OCI-LY7 (cell line): ENCODE measurements at regions not wholly inside any gene's neighbourhood (a gene's known extent, or its start where the extent isn't known, plus 50 kb on each side); places are given as distances from the start of the nearest gene placed in this dataset.

Source experiments
- BruUV-seq: library from RNA; stranded (reverse); fragments of 400-500 nt; replicated peaks from 2 replicates; lab custom pipeline; 2021; lab: Mats Ljungman, UMichigan
- CTCF ChIA-PET: fragments of 300-600 bp; sonication (Branson Sonifier 250); formaldehyde crosslinking; loops from one replicate; lab custom pipeline; 2022; ENCODE audit warnings: antibody characterized with exemption; ENCODE audit not compliant: unreplicated experiment; lab: Charles Lee
- POLR2A ChIA-PET: fragments of 300-600 bp; sonication (Branson Sonifier 250); formaldehyde crosslinking; loops from one replicate; lab custom pipeline; 2022; ENCODE audit warnings: antibody characterized with exemption; lab: Charles Lee
- DNase-seq: peaks from one replicate; pipeline ENCODE4 v3.0.0-alpha.2; 2015; ENCODE audit warnings: low spot score
- H2AFZ ChIP-seq: fragments of 200-600 bp; sonication (generic), shearing (Covaris generic); 2 replicates; pipeline ENCODE4 v1.6.1; 2014; ENCODE audit warnings: mild to moderate bottlenecking, antibody characterized with exemption, low read length, moderate library complexity
- H3K27ac ChIP-seq: fragments of 200-600 bp; sonication (generic); 2 replicates; pipeline ENCODE4 v1.5.1; 2014; ENCODE audit warnings: mixed run types, low read depth, mild to moderate bottlenecking, moderate library complexity, low read length, inconsistent platforms; ENCODE audit not compliant: poor library complexity, severe bottlenecking
- H3K36me3 ChIP-seq: fragments of 200-600 bp; sonication (generic); 2 replicates; pipeline ENCODE4 v1.6.1; 2014; ENCODE audit warnings: mild to moderate bottlenecking, antibody characterized with exemption, low read length, moderate library complexity, mixed read lengths; ENCODE audit not compliant: insufficient read depth
- H3K4me1 ChIP-seq: fragments of 200-600 bp; sonication (generic); 2 replicates; pipeline ENCODE4 v1.5.1; 2014; ENCODE audit warnings: mild to moderate bottlenecking, low read length; ENCODE audit not compliant: insufficient read depth, poor library complexity, severe bottlenecking
- H3K4me2 ChIP-seq: fragments of 200-600 bp; sonication (generic); 2 replicates; pipeline ENCODE4 v1.6.1; 2014; ENCODE audit warnings: mild to moderate bottlenecking, low read length
- H3K4me3 ChIP-seq: fragments of 200-600 bp; sonication (generic); 2 replicates; pipeline ENCODE4 v1.5.1; 2014; ENCODE audit warnings: mild to moderate bottlenecking, low read depth, low read length; ENCODE audit not compliant: poor library complexity, severe bottlenecking
- H3K79me2 ChIP-seq: fragments of 200-600 bp; sonication (generic); 2 replicates; pipeline ENCODE4 v1.6.1; 2016; ENCODE audit warnings: low read depth, mild to moderate bottlenecking, low read length, moderate library complexity, mixed read lengths; ENCODE audit not compliant: insufficient read depth
- H3K9me2 ChIP-seq: fragments of 200-600 bp; sonication (generic); 2 replicates; pipeline ENCODE4 v1.6.1; 2016; ENCODE audit warnings: mild to moderate bottlenecking, low read length, mixed read lengths; ENCODE audit not compliant: insufficient read depth
- H3K9me3 ChIP-seq: fragments of 200-600 bp; sonication (generic); 2 replicates; pipeline ENCODE4 v1.6.1; 2014; ENCODE audit warnings: mild to moderate bottlenecking, mixed run types, low read length, mixed read lengths
- H4K20me1 ChIP-seq: fragments of 200-600 bp; sonication (generic); 2 replicates; pipeline ENCODE4 v1.6.1; 2014; ENCODE audit warnings: mild to moderate bottlenecking, antibody characterized with exemption, low read length, moderate library complexity, mixed read lengths; ENCODE audit not compliant: insufficient read depth
- EZH2phosphoT487 ChIP-seq: fragments of 200-600 bp; sonication (generic); IDR thresholded peaks from 2 replicates; pipeline ENCODE4 v1.6.1; 2018; ENCODE audit warnings: low read depth, borderline replicate concordance, mild to moderate bottlenecking, mixed run types, antibody characterized with exemption, low read length, moderate library complexity, mixed read lengths
- intact Hi-C: fragments of 100-400 bp; cut with micrococcal nuclease; formaldehyde crosslinking; loops from one replicate; pipeline ENCODE4 v1.10.0; 2022; ENCODE audit not compliant: unreplicated experiment
- TF ChIP-seq, protein P1 (sequence below): fragments of 200-600 bp; sonication (generic); conservative IDR thresholded peaks from 2 replicates; pipeline ENCODE4 v1.5.1; 2014; ENCODE audit warnings: mild to moderate bottlenecking, antibody characterized with exemption, low read length, moderate library complexity, mixed read lengths

DNA sequence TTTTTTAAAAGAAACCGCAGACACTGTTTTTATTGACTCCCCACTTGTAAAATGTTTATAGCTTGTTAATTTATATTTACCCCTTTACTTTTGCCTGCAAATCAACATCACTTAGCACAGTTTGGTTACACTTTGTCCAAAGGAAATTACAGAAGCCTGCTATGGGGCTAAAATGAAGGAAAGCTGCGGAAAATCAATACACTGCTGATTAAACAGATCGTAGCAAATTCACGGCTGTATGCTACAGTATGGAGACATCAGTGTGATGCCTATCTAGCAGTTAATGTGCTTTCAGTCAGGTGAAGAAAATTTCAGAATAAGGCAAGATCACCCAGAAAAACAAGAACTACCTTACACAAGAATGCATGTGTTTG, 110.0 kb downstream of the FOXG1 start:
- H4K20me1 ChIP-seq: no peaks in the 10 kb centered on the region
- POLR2A ChIA-PET: no interaction called here
- H3K4me1 ChIP-seq: no peaks in the 10 kb centered on the region
- intact Hi-C loops: no loop called here
- H3K9me3 ChIP-seq: no peaks in the 10 kb centered on the region
- H3K36me3 ChIP-seq: no peaks in the 10 kb centered on the region
- no peak for TF ChIP-seq EZH2phosphoT487
- no peak overlapping the region for H3K27ac ChIP-seq
- no peak overlapping the region for H3K4me2 ChIP-seq
- no peak overlapping the region for H3K4me3 ChIP-seq
- no TSS peak for BruUV-seq
- H2AFZ ChIP-seq: no peak overlapping the region
- DNase-seq: no peak
- H3K9me2 ChIP-seq: no peaks in the 10 kb centered on the region
- CTCF ChIA-PET: no interaction called here
- H3K79me2 ChIP-seq: no peaks in the 10 kb centered on the region

DNA sequence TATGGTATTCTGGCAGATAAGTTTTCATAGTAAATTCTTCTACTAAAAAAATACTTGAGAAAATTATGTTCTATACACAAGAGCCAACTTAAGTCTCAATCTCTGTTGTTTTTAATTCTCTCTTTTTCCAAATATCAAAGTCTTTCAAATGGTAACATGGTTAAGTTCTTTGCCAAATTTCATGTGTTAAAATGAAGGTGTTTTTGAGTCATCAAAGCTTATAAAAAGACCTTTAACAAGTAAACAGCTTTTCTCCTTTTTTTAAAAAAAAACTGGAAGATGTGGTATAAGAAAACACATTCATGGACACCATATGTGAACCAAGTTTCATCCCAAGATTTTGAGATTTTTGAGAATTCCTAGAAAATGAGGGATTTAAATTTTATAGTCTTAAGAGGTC, 111.3 kb downstream of the FOXG1 start:
- no peaks in the 10 kb centered on the region for H3K79me2 ChIP-seq
- H3K4me3 ChIP-seq: no peak overlapping the region
- no peak overlapping the region for H2AFZ ChIP-seq
- DNase-seq: no peak
- ChIA-PET CTCF (no interaction called here), POLR2A (interaction anchor here (0.7 kb wide), 2 partner anchors 896 to 1801 kb away, joined by 3 to 4 read pairs; no protein-coding TSS in a partner anchor)
- H3K9me2 ChIP-seq: no peaks in the 10 kb centered on the region
- H3K9me3 ChIP-seq: no peaks in the 10 kb centered on the region
- no peaks in the 10 kb centered on the region for H3K36me3 ChIP-seq
- no peak for TF ChIP-seq EZH2phosphoT487
- TF ChIP-seq, protein P1, sequence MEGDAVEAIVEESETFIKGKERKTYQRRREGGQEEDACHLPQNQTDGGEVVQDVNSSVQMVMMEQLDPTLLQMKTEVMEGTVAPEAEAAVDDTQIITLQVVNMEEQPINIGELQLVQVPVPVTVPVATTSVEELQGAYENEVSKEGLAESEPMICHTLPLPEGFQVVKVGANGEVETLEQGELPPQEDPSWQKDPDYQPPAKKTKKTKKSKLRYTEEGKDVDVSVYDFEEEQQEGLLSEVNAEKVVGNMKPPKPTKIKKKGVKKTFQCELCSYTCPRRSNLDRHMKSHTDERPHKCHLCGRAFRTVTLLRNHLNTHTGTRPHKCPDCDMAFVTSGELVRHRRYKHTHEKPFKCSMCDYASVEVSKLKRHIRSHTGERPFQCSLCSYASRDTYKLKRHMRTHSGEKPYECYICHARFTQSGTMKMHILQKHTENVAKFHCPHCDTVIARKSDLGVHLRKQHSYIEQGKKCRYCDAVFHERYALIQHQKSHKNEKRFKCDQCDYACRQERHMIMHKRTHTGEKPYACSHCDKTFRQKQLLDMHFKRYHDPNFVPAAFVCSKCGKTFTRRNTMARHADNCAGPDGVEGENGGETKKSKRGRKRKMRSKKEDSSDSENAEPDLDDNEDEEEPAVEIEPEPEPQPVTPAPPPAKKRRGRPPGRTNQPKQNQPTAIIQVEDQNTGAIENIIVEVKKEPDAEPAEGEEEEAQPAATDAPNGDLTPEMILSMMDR: no peak
- H3K4me1 ChIP-seq: no peaks in the 10 kb centered on the region
- BruUV-seq: no TSS peak
- H4K20me1 ChIP-seq: no peaks in the 10 kb centered on the region
- no peak overlapping the region for H3K4me2 ChIP-seq
- H3K27ac ChIP-seq: no peak overlapping the region
- intact Hi-C loops: no loop called here

DNA sequence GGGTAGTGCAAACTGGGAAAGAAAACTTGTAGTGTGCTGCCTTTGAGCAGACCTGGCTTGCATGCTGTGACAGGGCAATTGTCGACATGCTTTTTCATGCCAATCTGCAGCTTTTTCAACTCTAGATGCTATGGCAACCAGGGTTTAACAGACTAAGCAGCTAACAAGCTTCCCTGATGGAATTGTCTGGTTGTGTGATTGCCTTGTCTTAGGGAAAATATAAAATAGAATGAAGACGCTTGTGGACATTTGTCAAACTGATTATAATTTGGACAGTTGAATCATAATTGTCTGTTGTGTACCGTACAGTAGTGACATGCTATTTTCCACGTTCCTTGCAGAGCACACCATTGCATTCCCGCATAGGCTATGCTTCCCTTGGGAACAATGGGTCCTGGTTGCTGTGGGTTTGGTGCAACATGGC, 113.0 kb downstream of the FOXG1 start:
- Histone ChIP-seq H3K9me3 (no peaks in the 10 kb centered on the region), H3K4me3 (no peak overlapping the region), H3K9me2 (no peaks in the 10 kb centered on the region), H3K4me2 (no peak overlapping the region), H3K36me3 (no peaks in the 10 kb centered on the region), H2AFZ (no peak overlapping the region), H4K20me1 (no peaks in the 10 kb centered on the region), H3K4me1 (no peaks in the 10 kb centered on the region), H3K79me2 (no peaks in the 10 kb centered on the region), H3K27ac (no peak overlapping the region)
- no peak for DNase-seq
- intact Hi-C loops: no loop called here
- ChIA-PET POLR2A (no interaction called here), CTCF (no interaction called here)
- no TSS peak for BruUV-seq
- TF ChIP-seq, protein P1: no peak
- no peak for TF ChIP-seq EZH2phosphoT487
